ENCODE measurements at regions not wholly inside any gene's neighbourhood (a gene's known extent, or its start where the extent isn't known, plus 50 kb on each side); places are given as distances from the start of the nearest gene placed in this dataset.
"Not testable (repeated sequence)": the region's sequence is repeated elsewhere in the genome, so short reads cannot be mapped to it uniquely, and the experiment has no call there.

DNA sequence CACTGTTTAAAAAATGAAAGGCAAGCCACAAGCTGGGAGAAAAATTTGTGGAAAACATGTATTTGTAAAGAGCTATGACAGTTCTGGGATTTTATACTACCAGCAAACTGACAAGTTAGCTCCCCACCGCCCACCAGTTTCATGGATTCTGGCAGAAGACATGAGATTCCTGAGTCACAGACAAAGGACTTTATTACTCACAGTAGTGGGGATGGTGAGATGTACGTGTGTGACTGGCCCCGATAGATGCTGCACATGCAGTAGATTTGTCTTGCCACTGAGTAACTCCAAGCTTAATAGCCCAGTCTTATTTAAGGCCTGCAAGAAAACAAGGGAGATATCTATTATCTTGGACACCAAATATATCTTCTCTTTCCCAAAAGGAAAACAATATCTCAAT, 281.7 kb downstream of the AHR start:
- H3K4me3 ChIP-seq (ENCODE audit: low read depth, low read length): no peak overlapping the region
- DNase-seq (ENCODE audit: low read depth): no peak
- no peak for TF ChIP-seq MYC (IDR thresholded peaks at IDR 0.05; ENCODE audit: low read depth, low read length)

- no peak overlapping the region for H3K4me3 ChIP-seq (ENCODE audit: low read depth, low read length)
- DNase-seq (ENCODE audit: low read depth): no peak
- no peak for TF ChIP-seq MAX (IDR thresholded peaks at IDR 0.05; ENCODE audit: low read depth, low read length)
- no peak for TF ChIP-seq MYC (IDR thresholded peaks at IDR 0.05; ENCODE audit: low read depth, low read length)
- TF ChIP-seq POLR2A (IDR thresholded peaks at IDR 0.05; ENCODE audit: extremely low read depth, insufficient read length): no peak
- TF ChIP-seq, protein P1, sequence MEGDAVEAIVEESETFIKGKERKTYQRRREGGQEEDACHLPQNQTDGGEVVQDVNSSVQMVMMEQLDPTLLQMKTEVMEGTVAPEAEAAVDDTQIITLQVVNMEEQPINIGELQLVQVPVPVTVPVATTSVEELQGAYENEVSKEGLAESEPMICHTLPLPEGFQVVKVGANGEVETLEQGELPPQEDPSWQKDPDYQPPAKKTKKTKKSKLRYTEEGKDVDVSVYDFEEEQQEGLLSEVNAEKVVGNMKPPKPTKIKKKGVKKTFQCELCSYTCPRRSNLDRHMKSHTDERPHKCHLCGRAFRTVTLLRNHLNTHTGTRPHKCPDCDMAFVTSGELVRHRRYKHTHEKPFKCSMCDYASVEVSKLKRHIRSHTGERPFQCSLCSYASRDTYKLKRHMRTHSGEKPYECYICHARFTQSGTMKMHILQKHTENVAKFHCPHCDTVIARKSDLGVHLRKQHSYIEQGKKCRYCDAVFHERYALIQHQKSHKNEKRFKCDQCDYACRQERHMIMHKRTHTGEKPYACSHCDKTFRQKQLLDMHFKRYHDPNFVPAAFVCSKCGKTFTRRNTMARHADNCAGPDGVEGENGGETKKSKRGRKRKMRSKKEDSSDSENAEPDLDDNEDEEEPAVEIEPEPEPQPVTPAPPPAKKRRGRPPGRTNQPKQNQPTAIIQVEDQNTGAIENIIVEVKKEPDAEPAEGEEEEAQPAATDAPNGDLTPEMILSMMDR (IDR thresholded peaks at IDR 0.05; ENCODE audit: low read depth, low read length): no peak
These were observed 282.4 kb downstream of the AHR start for GRCh38 chr7:17580856-17581255.

DNA sequence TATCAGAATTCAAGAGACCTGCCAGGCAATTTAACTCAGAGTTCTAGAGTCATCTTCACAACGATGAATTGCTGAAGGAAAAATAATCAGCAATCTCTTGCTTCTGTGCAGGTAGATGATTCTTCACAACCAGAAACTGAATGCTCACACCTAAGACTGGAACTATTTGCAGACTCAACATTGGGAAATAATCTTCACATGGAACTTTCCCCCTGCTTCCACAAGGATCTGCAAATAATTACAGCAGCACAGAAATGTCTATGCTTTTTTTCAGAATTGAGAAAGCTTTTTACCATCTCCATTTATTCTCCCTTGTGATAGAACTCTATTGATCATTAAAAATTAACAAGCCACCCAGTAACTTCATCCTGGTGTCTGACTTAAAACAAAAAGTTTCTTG, 282.8 kb downstream of the AHR start:
- no peak overlapping the region for H3K4me3 ChIP-seq (ENCODE audit: low read depth, low read length)
- no peak for DNase-seq (ENCODE audit: low read depth)
- TF ChIP-seq MYC (IDR thresholded peaks at IDR 0.05; ENCODE audit: low read depth, low read length) (no peak), MAX (IDR thresholded peaks at IDR 0.05; ENCODE audit: low read depth, low read length) (no peak), POLR2A (IDR thresholded peaks at IDR 0.05; ENCODE audit: extremely low read depth, insufficient read length) (no peak)
- TF ChIP-seq, protein P1 (IDR thresholded peaks at IDR 0.05; ENCODE audit: low read depth, low read length): no peak

GRCh38 chr7:17582696-17583095, 284.2 kb downstream of the AHR start:
- H3K4me3 ChIP-seq (ENCODE audit: low read depth, low read length); DNase-seq (ENCODE audit: low read depth): not testable (repeated sequence)

DNA sequence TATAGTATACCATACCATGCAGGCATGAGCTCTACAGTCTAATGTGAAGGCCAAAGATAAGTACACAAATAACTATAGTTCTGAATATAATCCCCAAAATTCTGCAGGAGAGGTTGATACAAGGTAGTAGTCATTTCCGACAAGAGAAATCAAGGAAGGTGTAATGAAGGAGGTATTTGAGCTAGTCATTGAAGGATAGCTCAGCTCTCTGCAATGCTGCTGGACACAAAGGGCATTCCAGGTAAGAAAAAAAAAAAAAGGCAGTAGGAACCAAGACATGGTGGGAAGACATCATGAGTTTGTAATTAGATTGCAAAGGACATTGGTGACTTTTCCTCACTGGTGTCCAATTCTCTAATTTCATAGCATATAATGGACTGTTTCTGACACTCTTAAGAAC, 285.3 kb downstream of the AHR start:
- TF ChIP-seq, protein P1 (IDR thresholded peaks at IDR 0.05; ENCODE audit: low read depth, low read length): no peak
- no peak for TF ChIP-seq POLR2A (IDR thresholded peaks at IDR 0.05; ENCODE audit: extremely low read depth, insufficient read length)
- no peak for TF ChIP-seq MAX (IDR thresholded peaks at IDR 0.05; ENCODE audit: low read depth, low read length)
- TF ChIP-seq MYC (IDR thresholded peaks at IDR 0.05; ENCODE audit: low read depth, low read length): no peak
- DNase-seq (ENCODE audit: low read depth): no peak
- no peak overlapping the region for H3K4me3 ChIP-seq (ENCODE audit: low read depth, low read length)

GRCh38 chr7:17584822-17585221, 286.4 kb downstream of the AHR start:
- H3K4me3 ChIP-seq (ENCODE audit: low read depth, low read length): no peak overlapping the region
- DNase-seq (ENCODE audit: low read depth): no peak
- TF ChIP-seq POLR2A (IDR thresholded peaks at IDR 0.05; ENCODE audit: extremely low read depth, insufficient read length) (no peak), MYC (IDR thresholded peaks at IDR 0.05; ENCODE audit: low read depth, low read length) (no peak), MAX (IDR thresholded peaks at IDR 0.05; ENCODE audit: low read depth, low read length) (no peak)
- TF ChIP-seq, protein P1 (IDR thresholded peaks at IDR 0.05; ENCODE audit: low read depth, low read length): no peak

DNA sequence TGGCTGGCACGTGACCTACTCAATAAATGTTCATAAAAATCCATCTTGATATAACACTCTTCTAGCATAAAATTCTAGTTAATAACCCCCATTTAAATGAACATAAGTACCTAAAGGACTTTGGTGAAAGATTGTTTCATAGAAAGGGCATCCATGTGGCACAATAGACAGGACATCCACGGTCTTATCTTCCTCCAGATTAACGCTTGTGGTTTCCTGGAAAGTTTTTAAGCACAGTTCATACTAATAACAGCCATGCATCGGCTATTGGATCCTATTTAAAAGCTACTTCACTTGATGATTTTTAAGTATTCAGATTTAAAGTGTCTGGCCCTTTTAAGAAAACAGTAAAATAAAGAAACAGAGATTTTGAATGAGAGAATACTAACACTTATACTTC, 288.3 kb downstream of the AHR start:
- no peak overlapping the region for H3K4me3 ChIP-seq (ENCODE audit: low read depth, low read length)
- TF ChIP-seq POLR2A (IDR thresholded peaks at IDR 0.05; ENCODE audit: extremely low read depth, insufficient read length) (no peak), MAX (IDR thresholded peaks at IDR 0.05; ENCODE audit: low read depth, low read length) (no peak), MYC (IDR thresholded peaks at IDR 0.05; ENCODE audit: low read depth, low read length) (no peak)
- DNase-seq (ENCODE audit: low read depth): no peak

All from NB4 (cell line).